HEK293 (cell line): ENCODE measurements at regions not wholly inside any gene's neighbourhood (a gene's known extent, or its start where the extent isn't known, plus 50 kb on each side); places are given as distances from the start of the nearest gene placed in this dataset.
"Not testable (repeated sequence)": the region's sequence is repeated elsewhere in the genome, so short reads cannot be mapped to it uniquely, and the experiment has no call there.

Experiments used
- CTCF ChIA-PET: fragments of 350-600 bp; formaldehyde crosslinking; extraction: SDS; loops from one replicate; lab custom pipeline; 2021; ENCODE audit warnings: antibody characterized with exemption; lab: Yijun Ruan, JAX
- POLR2A ChIA-PET: fragments of 300-600 bp; formaldehyde crosslinking; extraction: SDS; loops from one replicate; lab custom pipeline; 2020; ENCODE audit warnings: antibody characterized with exemption, inconsistent platforms; lab: Yijun Ruan, JAX
- H3K27ac ChIP-seq: fragments of 200-500 bp; sonication (Bioruptor generic); 2 replicates; pipeline ENCODE4 v1.5.1; 2014; ENCODE audit warnings: low read depth, low read length, control low read depth, inconsistent platforms; ENCODE audit errors: extremely low read depth
- H3K36me3 ChIP-seq, 2 experiments: fragments of 200-500 bp in 1 of 2; sonication (Bioruptor generic) in 1 of 2; 1 replicate in 1 of 2; 2 replicates in 1 of 2; pipeline ENCODE4 v1.5.1; 2014 to 2017; ENCODE audit warnings: inconsistent platforms in 2 of 2, low read length in 2 of 2; ENCODE audit not compliant: control insufficient read depth in 2 of 2, insufficient read depth in 1 of 2
- H3K4me1 ChIP-seq: fragments of 200-500 bp; sonication (Bioruptor generic); 2 replicates; pipeline ENCODE4 v1.5.1; 2014; ENCODE audit warnings: mild to moderate bottlenecking, low read length, inconsistent platforms; ENCODE audit not compliant: control insufficient read depth, insufficient read depth
- H3K4me3 ChIP-seq: 2 replicates; pipeline ENCODE4 v1.5.1; 2011; ENCODE audit warnings: low read depth, mild to moderate bottlenecking, control low read depth, low read length, moderate library complexity
- H3K9me3 ChIP-seq: fragments of 200-500 bp; sonication (Bioruptor generic); 2 replicates; pipeline ENCODE4 v1.5.1; 2014; ENCODE audit warnings: low read depth, low read length, inconsistent platforms; ENCODE audit not compliant: control insufficient read depth, insufficient read depth
- BCL11B ChIP-seq: fragments of 450-650 bp; formaldehyde crosslinking; IDR thresholded peaks from 2 replicates; pipeline ENCODE4 v1.5.1; 2016; ENCODE audit warnings: low read depth, missing biosample characterization, missing genetic modification characterization
- GLI4 ChIP-seq: fragments of 450-650 bp; formaldehyde crosslinking; IDR thresholded peaks from 2 replicates; pipeline ENCODE4 v1.5.1; 2016; ENCODE audit warnings: missing biosample characterization, missing genetic modification characterization
- HOXA7 ChIP-seq: sonication (generic); formaldehyde crosslinking; IDR thresholded peaks from 2 replicates; pipeline ENCODE4 v1.8.1; 2022; ENCODE audit warnings: missing genetic modification reagents, borderline replicate concordance
- KLF7 ChIP-seq: fragments of 450-650 bp; formaldehyde crosslinking; IDR thresholded peaks from 2 replicates; pipeline ENCODE4 v1.5.1; 2016; ENCODE audit warnings: missing biosample characterization, missing genetic modification characterization, borderline replicate concordance
- KLF9 ChIP-seq: fragments of 450-650 bp; formaldehyde crosslinking; IDR thresholded peaks from 2 replicates; pipeline ENCODE4 v1.5.1; 2016; ENCODE audit warnings: missing biosample characterization, missing genetic modification characterization, low read depth
- OSR2 ChIP-seq: fragments of 450-650 bp; formaldehyde crosslinking; IDR thresholded peaks from 2 replicates; pipeline ENCODE4 v1.5.1; 2016; ENCODE audit warnings: missing biosample characterization, missing genetic modification characterization
- SALL2 ChIP-seq: fragments of 450-650 bp; formaldehyde crosslinking; IDR thresholded peaks from 2 replicates; pipeline ENCODE4 v1.5.0; 2017; ENCODE audit warnings: missing biosample characterization, mild to moderate bottlenecking, missing genetic modification characterization, borderline replicate concordance
- TRIM28 ChIP-seq: IDR thresholded peaks from 2 replicates; pipeline ENCODE4 v1.6.1; 2011; ENCODE audit warnings: low read length, control low read depth, borderline replicate concordance
- WT1 ChIP-seq: fragments of 450-650 bp; formaldehyde crosslinking; IDR thresholded peaks from 2 replicates; pipeline ENCODE4 v1.5.1; 2016; ENCODE audit warnings: missing biosample characterization, missing genetic modification characterization
- ZBTB17 ChIP-seq: fragments of 450-650 bp; formaldehyde crosslinking; IDR thresholded peaks from 2 replicates; pipeline ENCODE4 v1.5.1; 2016; ENCODE audit warnings: missing biosample characterization, missing genetic modification characterization
- ZNF112 ChIP-seq: fragments of 450-650 bp; formaldehyde crosslinking; IDR thresholded peaks from 2 replicates; pipeline ENCODE4 v1.5.0; 2017; ENCODE audit warnings: missing biosample characterization, missing genetic modification characterization
- ZNF140 ChIP-seq: fragments of 450-650 bp; formaldehyde crosslinking; IDR thresholded peaks from 2 replicates; pipeline ENCODE4 v1.5.1; 2016; ENCODE audit warnings: missing biosample characterization, missing genetic modification characterization
- ZNF184 ChIP-seq: fragments of 450-650 bp; IDR thresholded peaks from 2 replicates; pipeline ENCODE4 v1.5.1; 2018; ENCODE audit warnings: missing biosample characterization, mild to moderate bottlenecking, missing genetic modification characterization
- ZNF391 ChIP-seq: fragments of 450-650 bp; formaldehyde crosslinking; IDR thresholded peaks from 2 replicates; pipeline ENCODE4 v1.5.1; 2016; ENCODE audit warnings: low read depth, missing biosample characterization, missing genetic modification characterization, borderline replicate concordance
- ZNF558 ChIP-seq: fragments of 450-650 bp; formaldehyde crosslinking; IDR thresholded peaks from 2 replicates; pipeline ENCODE4 v1.5.1; 2016; ENCODE audit warnings: missing biosample characterization, missing genetic modification characterization
- ZNF560 ChIP-seq: fragments of 450-650 bp; formaldehyde crosslinking; IDR thresholded peaks from 2 replicates; pipeline ENCODE4 v1.5.1; 2017; ENCODE audit warnings: missing biosample characterization, missing genetic modification characterization, borderline replicate concordance
- ZNF600 ChIP-seq: fragments of 450-650 bp; formaldehyde crosslinking; IDR thresholded peaks from 2 replicates; pipeline ENCODE4 v1.5.1; 2016; ENCODE audit warnings: missing biosample characterization, missing genetic modification characterization
- ZNF664 ChIP-seq: fragments of 450-650 bp; formaldehyde crosslinking; IDR thresholded peaks from 2 replicates; pipeline ENCODE4 v1.5.1; 2016; ENCODE audit warnings: missing biosample characterization, missing genetic modification characterization
- ZNF670 ChIP-seq: fragments of 450-650 bp; formaldehyde crosslinking; IDR thresholded peaks from 2 replicates; pipeline ENCODE4 v1.5.1; 2016; ENCODE audit warnings: missing biosample characterization, missing genetic modification characterization, low read depth
- ZNF76 ChIP-seq: fragments of 450-650 bp; formaldehyde crosslinking; IDR thresholded peaks from 2 replicates; pipeline ENCODE4; 2016; ENCODE audit warnings: low read depth, missing biosample characterization, missing genetic modification characterization, borderline replicate concordance
- ZNF843 ChIP-seq: fragments of 450-650 bp; formaldehyde crosslinking; IDR thresholded peaks from 2 replicates; pipeline ENCODE4 v1.5.1; 2016; ENCODE audit warnings: missing biosample characterization, missing genetic modification characterization
- ZSCAN4 ChIP-seq: fragments of 450-650 bp; formaldehyde crosslinking; IDR thresholded peaks from 2 replicates; pipeline ENCODE4 v1.5.1; 2017; ENCODE audit warnings: missing biosample characterization, missing genetic modification characterization
- ZSCAN5A ChIP-seq: fragments of 450-650 bp; formaldehyde crosslinking; IDR thresholded peaks from 2 replicates; pipeline ENCODE4 v1.5.1; 2016; ENCODE audit warnings: missing biosample characterization, missing genetic modification characterization
- TF ChIP-seq, protein P1 (sequence below): fragments of 450-650 bp; formaldehyde crosslinking; IDR thresholded peaks from 2 replicates; pipeline ENCODE4 v1.5.1; 2016; ENCODE audit warnings: missing biosample characterization, missing genetic modification characterization
- TF ChIP-seq, protein P2 (sequence below): fragments of 450-650 bp; formaldehyde crosslinking; IDR thresholded peaks from 2 replicates; pipeline ENCODE4 v1.5.1; 2016; ENCODE audit warnings: missing biosample characterization, missing genetic modification characterization, borderline replicate concordance

DNA sequence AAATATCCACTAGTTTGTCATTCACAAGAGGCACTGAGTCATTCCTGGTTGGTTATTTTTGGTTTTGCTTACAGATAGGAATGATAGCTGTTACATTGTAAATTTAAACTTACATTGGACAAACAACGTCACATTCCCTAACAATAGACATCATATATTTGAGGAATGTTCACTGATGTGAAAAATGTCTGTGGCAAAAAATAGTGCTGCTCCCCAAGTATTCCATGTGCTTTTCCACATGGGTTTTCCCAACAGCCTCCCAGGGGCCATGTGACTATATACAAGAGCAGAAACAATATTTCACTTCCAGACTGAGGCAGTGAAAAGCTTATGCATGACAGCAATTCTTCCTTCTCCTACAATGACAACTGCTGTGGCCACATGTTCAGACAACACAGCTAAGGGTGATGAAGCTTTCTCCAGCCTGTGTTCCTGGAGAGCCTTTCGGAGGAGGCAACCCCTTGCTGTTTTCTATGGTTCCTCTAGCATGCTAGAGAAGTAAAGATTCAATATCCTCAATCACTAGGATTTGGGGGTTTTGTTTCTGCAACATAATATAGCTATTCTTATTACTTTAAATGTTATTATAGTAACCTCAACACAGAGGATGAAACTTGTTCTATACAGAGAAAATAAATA, 202.7 kb downstream of the PTH2R start:
- no peaks in the 10 kb centered on the region for H3K9me3 ChIP-seq
- H3K36me3 ChIP-seq = no peaks in the 10 kb centered on the region
- H3K4me1 ChIP-seq = no peaks in the 10 kb centered on the region
- no peak overlapping the region for H3K4me3 ChIP-seq
- ChIA-PET POLR2A (no interaction called here), CTCF (no interaction called here)
- TF ChIP-seq TRIM28 (no peak), ZNF600 (tag by site-specific recombination) (no peak), GLI4 (tag by site-specific recombination) (no peak), ZNF558 (tag by site-specific recombination) (no peak), BCL11B (no peak), HOXA7 (no peak), ZSCAN5A (tag by site-specific recombination) (no peak), ZNF670 (no peak), ZNF664 (no peak), ZNF76 (tag by site-specific recombination) (no peak), WT1 (tag by site-specific recombination) (no peak), ZBTB17 (tag by site-specific recombination) (no peak), KLF7 (tag by site-specific recombination) (no peak), ZSCAN4 (tag by site-specific recombination) (no peak), SALL2 (tag by site-specific recombination) (no peak)
- H3K27ac ChIP-seq = no peak overlapping the region

DNA sequence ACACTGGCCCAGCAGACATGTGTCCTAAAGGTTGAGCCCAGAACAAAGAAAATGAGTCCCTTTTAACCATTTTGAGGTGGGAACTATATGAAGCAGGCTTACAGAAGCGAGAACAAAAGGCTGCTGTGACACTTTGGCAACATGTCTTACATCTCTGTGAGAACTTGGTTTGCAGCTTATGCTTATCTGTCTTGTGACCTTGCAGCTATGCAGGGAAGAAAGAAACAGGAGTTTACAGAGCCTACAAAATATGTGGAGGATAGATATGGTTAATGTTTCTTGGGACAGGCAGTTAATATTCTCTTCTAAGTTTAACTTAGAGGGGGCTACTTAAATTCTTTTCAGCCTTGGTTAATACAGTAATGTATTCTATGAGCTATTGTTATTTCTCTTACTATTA, 209.1 kb downstream of the PTH2R start:
- POLR2A ChIA-PET, H3K4me1 ChIP-seq, H3K4me3 ChIP-seq, H3K36me3 ChIP-seq, H3K9me3 ChIP-seq, H3K27ac ChIP-seq: not testable (repeated sequence)
- CTCF ChIA-PET = interaction anchor here (0.6 kb wide), 1 partner anchor 127 kb away, joined by 4 read pairs; no protein-coding TSS in a partner anchor

DNA sequence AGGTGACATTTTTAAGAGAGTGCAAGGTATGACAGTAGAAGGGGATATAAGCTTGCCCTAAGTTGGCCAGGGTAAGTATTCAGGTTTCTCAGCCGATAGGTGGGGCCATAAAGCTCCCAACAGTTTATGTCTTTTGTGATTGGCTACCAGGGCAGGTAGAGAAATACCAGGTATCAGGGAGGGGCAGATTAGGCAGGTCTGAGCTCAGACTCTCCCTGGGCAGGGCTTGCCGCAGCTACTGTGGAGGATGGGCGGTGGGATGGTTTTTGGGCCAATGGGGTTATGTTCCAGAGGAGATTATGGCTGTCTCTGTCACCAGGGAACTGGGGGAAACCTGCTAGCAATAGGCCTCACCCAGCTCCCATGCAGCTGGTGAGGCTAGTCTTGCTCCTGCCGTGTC, 211.6 kb downstream of the PTH2R start:
- Histone ChIP-seq H3K4me1 (no peaks in the 10 kb centered on the region), H3K36me3 (no peaks in the 10 kb centered on the region), H3K4me3 (no peak overlapping the region), H3K27ac (no peak overlapping the region), H3K9me3 (no peaks in the 10 kb centered on the region)
- no peak for TF ChIP-seq ZNF391 (tag by site-specific recombination)
- TF ChIP-seq ZNF112 (tag by site-specific recombination) = no peak
- no peak for TF ChIP-seq KLF9 (tag by site-specific recombination)
- POLR2A ChIA-PET = no interaction called here
- CTCF ChIA-PET = no interaction called here

GRCh38 chr2:208619993-208620392, 213.4 kb downstream of the PTH2R start:
- H3K4me1 ChIP-seq = no peaks in the 10 kb centered on the region
- H3K36me3 ChIP-seq = no peaks in the 10 kb centered on the region
- H3K27ac ChIP-seq = no peak overlapping the region
- ChIA-PET POLR2A (no interaction called here), CTCF (no interaction called here)
- no peak overlapping the region for H3K4me3 ChIP-seq
- H3K9me3 ChIP-seq = no peaks in the 10 kb centered on the region
- TF ChIP-seq, protein P1, sequence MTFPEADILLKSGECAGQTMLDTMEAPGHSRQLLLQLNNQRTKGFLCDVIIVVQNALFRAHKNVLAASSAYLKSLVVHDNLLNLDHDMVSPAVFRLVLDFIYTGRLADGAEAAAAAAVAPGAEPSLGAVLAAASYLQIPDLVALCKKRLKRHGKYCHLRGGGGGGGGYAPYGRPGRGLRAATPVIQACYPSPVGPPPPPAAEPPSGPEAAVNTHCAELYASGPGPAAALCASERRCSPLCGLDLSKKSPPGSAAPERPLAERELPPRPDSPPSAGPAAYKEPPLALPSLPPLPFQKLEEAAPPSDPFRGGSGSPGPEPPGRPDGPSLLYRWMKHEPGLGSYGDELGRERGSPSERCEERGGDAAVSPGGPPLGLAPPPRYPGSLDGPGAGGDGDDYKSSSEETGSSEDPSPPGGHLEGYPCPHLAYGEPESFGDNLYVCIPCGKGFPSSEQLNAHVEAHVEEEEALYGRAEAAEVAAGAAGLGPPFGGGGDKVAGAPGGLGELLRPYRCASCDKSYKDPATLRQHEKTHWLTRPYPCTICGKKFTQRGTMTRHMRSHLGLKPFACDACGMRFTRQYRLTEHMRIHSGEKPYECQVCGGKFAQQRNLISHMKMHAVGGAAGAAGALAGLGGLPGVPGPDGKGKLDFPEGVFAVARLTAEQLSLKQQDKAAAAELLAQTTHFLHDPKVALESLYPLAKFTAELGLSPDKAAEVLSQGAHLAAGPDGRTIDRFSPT (tag by site-specific recombination) = no peak
- no peak for TF ChIP-seq ZNF560 (tag by site-specific recombination)
- no peak for TF ChIP-seq OSR2 (tag by site-specific recombination)
- no peak for TF ChIP-seq ZNF843 (tag by site-specific recombination)
- no peak for TF ChIP-seq ZNF140 (tag by site-specific recombination)
- TF ChIP-seq, protein P2, sequence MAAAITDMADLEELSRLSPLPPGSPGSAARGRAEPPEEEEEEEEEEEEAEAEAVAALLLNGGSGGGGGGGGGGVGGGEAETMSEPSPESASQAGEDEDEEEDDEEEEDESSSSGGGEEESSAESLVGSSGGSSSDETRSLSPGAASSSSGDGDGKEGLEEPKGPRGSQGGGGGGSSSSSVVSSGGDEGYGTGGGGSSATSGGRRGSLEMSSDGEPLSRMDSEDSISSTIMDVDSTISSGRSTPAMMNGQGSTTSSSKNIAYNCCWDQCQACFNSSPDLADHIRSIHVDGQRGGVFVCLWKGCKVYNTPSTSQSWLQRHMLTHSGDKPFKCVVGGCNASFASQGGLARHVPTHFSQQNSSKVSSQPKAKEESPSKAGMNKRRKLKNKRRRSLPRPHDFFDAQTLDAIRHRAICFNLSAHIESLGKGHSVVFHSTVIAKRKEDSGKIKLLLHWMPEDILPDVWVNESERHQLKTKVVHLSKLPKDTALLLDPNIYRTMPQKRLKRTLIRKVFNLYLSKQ (tag by site-specific recombination) = no peak
- no peak for TF ChIP-seq ZNF184
